GM23338 (cell line): ENCODE measurements at regions not wholly inside any gene's neighbourhood (a gene's known extent, or its start where the extent isn't known, plus 50 kb on each side); places are given as distances from the start of the nearest gene placed in this dataset.

ENCODE experiments used
- ATAC-seq: fragments of 200-7000 bp; cut with Tn5 transposase; 3 replicates; pipeline ENCODE4 v1.9.1; 2020
- DNase-seq: peaks from one replicate; pipeline ENCODE4 v3.0.0-alpha.2; 2015; ENCODE audit warnings: low spot score
- H2AFZ ChIP-seq: fragments of 200-600 bp; sonication (generic); 2 replicates; pipeline ENCODE4 v1.8.0; 2016; ENCODE audit warnings: antibody characterized with exemption, mild to moderate bottlenecking, moderate library complexity
- H3F3A ChIP-seq: fragments of 200-600 bp; sonication (generic); replicated peaks from 2 replicates; pipeline ENCODE4 v1.8.0; 2017; ENCODE audit warnings: antibody characterized with exemption, mixed run types, low read depth
- H3K27ac ChIP-seq: fragments of 200-600 bp; sonication (generic); 2 replicates; pipeline ENCODE4 v1.6.1; 2016; ENCODE audit warnings: low read depth
- H3K27me3 ChIP-seq: fragments of 200-600 bp; sonication (generic); 2 replicates; pipeline ENCODE4 v1.8.0; 2016; ENCODE audit warnings: mild to moderate bottlenecking, mixed run types, moderate library complexity; ENCODE audit not compliant: insufficient read depth
- H3K36me3 ChIP-seq: fragments of 200-600 bp; sonication (generic); 2 replicates; pipeline ENCODE4 v1.8.0; 2016; ENCODE audit warnings: mild to moderate bottlenecking; ENCODE audit not compliant: insufficient read depth
- H3K4me1 ChIP-seq: fragments of 200-600 bp; sonication (generic); 2 replicates; pipeline ENCODE4 v1.8.0; 2016; ENCODE audit warnings: mild to moderate bottlenecking, moderate library complexity; ENCODE audit not compliant: insufficient read depth
- H3K4me2 ChIP-seq: fragments of 200-600 bp; sonication (generic); 2 replicates; pipeline ENCODE4 v1.7.1; 2017; ENCODE audit warnings: mixed run types
- H3K4me3 ChIP-seq: fragments of 200-600 bp; sonication (generic); 2 replicates; pipeline ENCODE4 v1.6.1; 2016; ENCODE audit warnings: mixed run types
- H3K79me2 ChIP-seq: fragments of 200-600 bp; sonication (generic); replicated peaks from 2 replicates; pipeline ENCODE4 v1.8.0; 2017; ENCODE audit warnings: mild to moderate bottlenecking; ENCODE audit not compliant: insufficient read depth
- H3K9me2 ChIP-seq: fragments of 200-600 bp; sonication (generic); 2 replicates; pipeline ENCODE4 v1.8.0; 2017; ENCODE audit not compliant: insufficient read depth
- H4K20me1 ChIP-seq: fragments of 200-600 bp; sonication (generic); replicated peaks from 2 replicates; pipeline ENCODE4 v1.8.0; 2017; ENCODE audit warnings: mild to moderate bottlenecking; ENCODE audit not compliant: insufficient read depth
- H3K27ac Mint-ChIP-seq: 2 replicates; pipeline ENCODE4 v1.8.0; 2020; ENCODE audit warnings: inconsistent platforms, mild to moderate bottlenecking, moderate library complexity, mixed read lengths
- H3K27me3 Mint-ChIP-seq: 3 replicates; pipeline ENCODE4 v1.8.0; 2022; ENCODE audit warnings: low read depth, mild to moderate bottlenecking, moderate library complexity, mixed read lengths, inconsistent platforms; ENCODE audit not compliant: insufficient read depth, poor library complexity
- H3K36me3 Mint-ChIP-seq: 3 replicates; pipeline ENCODE4 v1.8.0; 2021; ENCODE audit warnings: low read depth, mild to moderate bottlenecking, inconsistent platforms, moderate library complexity, mixed read lengths
- H3K4me1 Mint-ChIP-seq: 3 replicates; pipeline ENCODE4 v1.8.0; 2020; ENCODE audit warnings: mild to moderate bottlenecking, inconsistent platforms, mixed read lengths
- H3K4me3 Mint-ChIP-seq: 3 replicates; pipeline ENCODE4 v1.8.0; 2021; ENCODE audit warnings: moderate library complexity, mild to moderate bottlenecking, inconsistent platforms, mixed read lengths
- H3K9me3 Mint-ChIP-seq: 3 replicates; pipeline ENCODE4 v1.8.0; 2020; ENCODE audit warnings: moderate library complexity, mild to moderate bottlenecking, inconsistent platforms, mixed read lengths
- CREB1 ChIP-seq: fragments of 250-450 bp; sonication (Bioruptor Pico); IDR thresholded peaks from 2 replicates; pipeline ENCODE4 v1.5.0; 2020; ENCODE audit warnings: low read depth, mild to moderate bottlenecking, moderate library complexity
- CTCF ChIP-seq, 2 experiments: fragments of 200-600 bp in 1 of 2; sonication (generic) in 1 of 2; conservative IDR thresholded peaks; 2 replicates each; pipeline versions ENCODE4 v1.5.1 to v1.6.1; 2016 to 2017; ENCODE audit warnings: antibody characterized with exemption in 2 of 2, low read depth in 2 of 2, mild to moderate bottlenecking in 2 of 2, moderate library complexity in 1 of 2
- ETS1 ChIP-seq: IDR thresholded peaks from 2 replicates; pipeline ENCODE4 v1.6.1; 2016; ENCODE audit warnings: antibody characterized with exemption
- EZH2 ChIP-seq: fragments of 200-600 bp; sonication (generic); IDR thresholded peaks from one replicate; pipeline ENCODE4 v1.8.0; 2017; ENCODE audit warnings: antibody characterized with exemption, mild to moderate bottlenecking, low read depth; ENCODE audit not compliant: unreplicated experiment
- EZH2phosphoT487 ChIP-seq: fragments of 200-600 bp; sonication (generic); IDR thresholded peaks from one replicate; pipeline ENCODE4 v1.8.1; 2018; ENCODE audit warnings: antibody characterized with exemption; ENCODE audit not compliant: unreplicated experiment
- JUNB ChIP-seq: IDR thresholded peaks from one replicate; pipeline ENCODE4 v1.6.1; 2016; ENCODE audit warnings: antibody characterized with exemption; ENCODE audit not compliant: unreplicated experiment
- NANOG ChIP-seq: IDR thresholded peaks from 2 replicates; pipeline ENCODE4 v1.6.1; 2016; ENCODE audit warnings: antibody characterized with exemption, borderline replicate concordance
- POLR2AphosphoS5 ChIP-seq: IDR thresholded peaks from 2 replicates; pipeline ENCODE4 v1.6.1; 2016; ENCODE audit warnings: antibody characterized with exemption, low read depth
- REST ChIP-seq: IDR thresholded peaks from one replicate; pipeline ENCODE4 v1.6.1; 2018; ENCODE audit warnings: antibody characterized with exemption; ENCODE audit not compliant: unreplicated experiment
- STAT1 ChIP-seq: IDR thresholded peaks from one replicate; pipeline ENCODE4 v1.6.1; 2016; ENCODE audit warnings: antibody characterized with exemption; ENCODE audit not compliant: unreplicated experiment
- ZNF114 ChIP-seq: fragments of 250-450 bp; sonication (Bioruptor Pico); IDR thresholded peaks from 2 replicates; pipeline ENCODE4 v1.5.0; 2020; ENCODE audit warnings: mild to moderate bottlenecking, moderate library complexity
- ZNF331 ChIP-seq: fragments of 250-450 bp; sonication (Bioruptor Pico); IDR thresholded peaks from 2 replicates; pipeline ENCODE4 v1.5.0; 2020; ENCODE audit warnings: low read depth, mild to moderate bottlenecking, moderate library complexity
- ZNF462 ChIP-seq: fragments of 250-450 bp; sonication (Bioruptor Pico); IDR thresholded peaks from 2 replicates; pipeline ENCODE4 v1.5.0; 2020; ENCODE audit warnings: mild to moderate bottlenecking, moderate library complexity

GRCh38 chr5:159576902-159577301 is 246.6 kb upstream of the IL12B start:
- no peak overlapping the region for H3K27ac ChIP-seq
- Mint-ChIP-seq H3K36me3 (no peaks in the 10 kb centered on the region), H3K4me3 (no peak overlapping the region), H3K4me1 (peaks cover 3% of the 10 kb centered on the region; the same call in 1 of the 3 replicates), H3K9me3 (no peaks in the 10 kb centered on the region), H3K27ac (no peak overlapping the region), H3K27me3 (no peaks in the 10 kb centered on the region)
- no peak overlapping the region for H3K4me2 ChIP-seq
- no peak overlapping the region for H2AFZ ChIP-seq
- H3F3A ChIP-seq, result no peaks in the 10 kb centered on the region
- H3K4me3 ChIP-seq, result no peak overlapping the region
- no peaks in the 10 kb centered on the region; the same call in 1 of the 2 replicates for H3K4me1 ChIP-seq
- ATAC-seq, result no peak
- TF ChIP-seq POLR2AphosphoS5, result no peak
- no peak for TF ChIP-seq ZNF462
- no peak for TF ChIP-seq ETS1
- TF ChIP-seq ZNF331 (CRISPR knock-in tag), result no peak
- no peak for TF ChIP-seq JUNB
- TF ChIP-seq REST, result no peak
- no peak for TF ChIP-seq CTCF (conservative IDR thresholded peaks at IDR 0.05; ENCODE audit: low read depth in 2 of 2)
- no peak for TF ChIP-seq ZNF114
- TF ChIP-seq NANOG, result no peak
- TF ChIP-seq CREB1, result no peak
- TF ChIP-seq EZH2phosphoT487, result no peak
- TF ChIP-seq STAT1, result no peak
- no peak for TF ChIP-seq EZH2
- no peak for DNase-seq
- no peaks in the 10 kb centered on the region for H4K20me1 ChIP-seq
- H3K79me2 ChIP-seq, result no peaks in the 10 kb centered on the region
- no peaks in the 10 kb centered on the region for H3K27me3 ChIP-seq
- H3K36me3 ChIP-seq, result no peaks in the 10 kb centered on the region
- no peaks in the 10 kb centered on the region for H3K9me2 ChIP-seq
